ENCODE measurements at regions not wholly inside any gene's neighbourhood (a gene's known extent, or its start where the extent isn't known, plus 50 kb on each side); places are given as distances from the start of the nearest gene placed in this dataset.

DNA sequence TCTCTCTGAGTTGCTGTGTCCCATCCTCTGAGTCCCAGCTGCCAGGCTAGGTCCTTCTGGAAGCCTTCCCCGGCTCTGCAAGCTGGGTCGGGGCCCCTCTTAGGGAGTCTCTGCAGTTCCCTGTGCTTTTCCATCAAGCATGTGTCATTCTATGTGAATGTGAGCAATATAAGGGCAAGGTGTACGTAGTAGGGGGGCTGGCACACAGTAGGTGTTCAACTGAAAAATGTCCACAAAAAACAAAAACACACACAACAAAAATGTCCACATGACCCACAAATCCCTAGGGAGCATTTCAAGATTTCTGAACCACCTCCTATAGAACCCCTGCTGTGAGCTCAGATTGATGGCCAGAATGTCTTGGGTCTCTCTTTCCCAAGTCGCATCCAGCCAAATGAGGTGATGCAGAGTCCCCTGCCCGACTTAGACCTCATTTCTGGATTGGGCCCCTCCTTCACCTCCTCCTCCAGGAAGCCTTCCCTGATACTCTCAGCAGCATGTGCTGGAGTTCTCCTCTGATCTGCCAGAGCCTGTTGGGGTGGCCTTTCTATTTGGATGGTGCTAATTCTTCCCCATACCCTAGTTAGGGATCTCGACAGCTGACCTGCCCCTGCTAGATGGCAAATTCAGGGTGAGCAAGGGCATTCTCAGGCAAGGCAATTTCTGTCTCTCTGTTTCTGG lies 196.1 kb upstream of the LHX5 start:
- Histone ChIP-seq H3K4me3 (ENCODE audit: low read depth, low read length, poor library complexity, severe bottlenecking) (no peak overlapping the region), H3K36me3 (ENCODE audit: insufficient read depth, low read length, poor library complexity, severe bottlenecking) (no peaks in the 10 kb centered on the region), H3K4me1 (ENCODE audit: insufficient read depth, low read length, poor library complexity, severe bottlenecking) (no peaks in the 10 kb centered on the region), H3K9me3 (ENCODE audit: low read depth, low read length, poor library complexity, severe bottlenecking) (no peaks in the 10 kb centered on the region), H3K27me3 (replicated peaks; ENCODE audit: insufficient read depth, low read depth, low read length, poor library complexity) (no peaks in the 10 kb centered on the region), H3K27ac (ENCODE audit: low read depth, low read length, poor library complexity, severe bottlenecking) (no peak overlapping the region)
- intact Hi-C loops (cut with micrococcal nuclease; ENCODE audit: unreplicated experiment) = no loop called here
- ChIA-PET CTCF (no interaction called here), POLR2A (ENCODE audit: low non-redundant PET) (no interaction called here)
- no peak for DNase-seq (ENCODE audit: low spot score)
- TF ChIP-seq, protein P1, sequence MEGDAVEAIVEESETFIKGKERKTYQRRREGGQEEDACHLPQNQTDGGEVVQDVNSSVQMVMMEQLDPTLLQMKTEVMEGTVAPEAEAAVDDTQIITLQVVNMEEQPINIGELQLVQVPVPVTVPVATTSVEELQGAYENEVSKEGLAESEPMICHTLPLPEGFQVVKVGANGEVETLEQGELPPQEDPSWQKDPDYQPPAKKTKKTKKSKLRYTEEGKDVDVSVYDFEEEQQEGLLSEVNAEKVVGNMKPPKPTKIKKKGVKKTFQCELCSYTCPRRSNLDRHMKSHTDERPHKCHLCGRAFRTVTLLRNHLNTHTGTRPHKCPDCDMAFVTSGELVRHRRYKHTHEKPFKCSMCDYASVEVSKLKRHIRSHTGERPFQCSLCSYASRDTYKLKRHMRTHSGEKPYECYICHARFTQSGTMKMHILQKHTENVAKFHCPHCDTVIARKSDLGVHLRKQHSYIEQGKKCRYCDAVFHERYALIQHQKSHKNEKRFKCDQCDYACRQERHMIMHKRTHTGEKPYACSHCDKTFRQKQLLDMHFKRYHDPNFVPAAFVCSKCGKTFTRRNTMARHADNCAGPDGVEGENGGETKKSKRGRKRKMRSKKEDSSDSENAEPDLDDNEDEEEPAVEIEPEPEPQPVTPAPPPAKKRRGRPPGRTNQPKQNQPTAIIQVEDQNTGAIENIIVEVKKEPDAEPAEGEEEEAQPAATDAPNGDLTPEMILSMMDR (conservative IDR thresholded peaks at IDR 0.05; ENCODE audit: low read depth, low read length) = no peak
- no peak for TF ChIP-seq EZH2 (IDR thresholded peaks at IDR 0.05; ENCODE audit: borderline replicate concordance, low read depth, low read length, poor library complexity, severe bottlenecking)
- BruUV-seq (replicated peaks) = no TSS peak

DNA sequence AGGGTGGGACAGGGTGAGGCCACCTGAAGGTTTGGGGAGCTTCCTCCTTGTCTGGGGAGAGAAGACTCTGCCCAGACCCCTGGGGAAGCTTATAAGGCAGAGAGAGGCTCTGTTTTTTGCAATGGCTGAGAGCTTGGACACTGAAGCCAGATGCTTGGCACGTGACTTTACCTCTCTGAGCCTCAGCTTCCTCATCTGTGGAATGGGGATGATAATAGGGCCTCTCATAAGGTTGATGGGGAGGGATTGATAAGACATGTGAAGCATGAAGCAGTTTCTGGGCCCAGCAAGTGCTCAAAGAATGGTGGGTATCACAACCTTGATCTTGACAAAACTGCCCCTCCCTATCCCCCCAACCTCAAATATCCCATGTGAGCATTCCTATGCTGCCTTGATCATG lies 195.4 kb upstream of the LHX5 start:
- Histone ChIP-seq H3K4me3 (ENCODE audit: low read depth, low read length, poor library complexity, severe bottlenecking) (no peak overlapping the region), H3K27ac (ENCODE audit: low read depth, low read length, poor library complexity, severe bottlenecking) (no peak overlapping the region), H3K9me3 (ENCODE audit: low read depth, low read length, poor library complexity, severe bottlenecking) (no peaks in the 10 kb centered on the region), H3K27me3 (replicated peaks; ENCODE audit: insufficient read depth, low read depth, low read length, poor library complexity) (no peaks in the 10 kb centered on the region), H3K4me1 (ENCODE audit: insufficient read depth, low read length, poor library complexity, severe bottlenecking) (no peaks in the 10 kb centered on the region), H3K36me3 (ENCODE audit: insufficient read depth, low read length, poor library complexity, severe bottlenecking) (no peaks in the 10 kb centered on the region)
- no peak for DNase-seq (ENCODE audit: low spot score)
- no TSS peak for BruUV-seq (replicated peaks)
- POLR2A ChIA-PET (ENCODE audit: low non-redundant PET) = no interaction called here
- TF ChIP-seq EZH2 (IDR thresholded peaks at IDR 0.05; ENCODE audit: borderline replicate concordance, low read depth, low read length, poor library complexity, severe bottlenecking) = no peak
- TF ChIP-seq, protein P1 (conservative IDR thresholded peaks at IDR 0.05; ENCODE audit: low read depth, low read length) = no peak
- CTCF ChIA-PET = no interaction called here
- intact Hi-C loops (cut with micrococcal nuclease; ENCODE audit: unreplicated experiment) = no loop called here

DNA sequence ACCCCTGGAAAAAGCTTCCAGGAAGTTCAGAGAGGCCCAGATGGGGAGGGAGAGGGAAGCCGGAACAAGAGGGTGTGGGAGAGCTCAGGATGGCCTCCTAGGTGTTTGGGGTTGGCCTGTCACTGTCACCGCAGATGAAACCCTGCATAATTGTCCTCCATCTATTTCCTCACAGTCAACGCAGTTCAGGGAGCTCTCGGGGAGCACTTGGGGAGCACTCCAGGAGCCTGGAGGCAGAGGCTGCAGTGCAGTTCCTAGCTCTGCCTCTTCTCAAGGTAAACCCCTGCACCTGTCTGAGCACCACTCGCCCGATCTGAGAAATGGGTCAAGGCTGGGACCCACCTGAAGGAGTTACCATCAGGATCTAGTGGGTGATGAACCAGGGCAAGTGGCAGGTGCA lies 194.6 kb upstream of the LHX5 start:
- H3K36me3 ChIP-seq (ENCODE audit: insufficient read depth, low read length, poor library complexity, severe bottlenecking) = no peaks in the 10 kb centered on the region
- H3K4me1 ChIP-seq (ENCODE audit: insufficient read depth, low read length, poor library complexity, severe bottlenecking) = no peaks in the 10 kb centered on the region
- no peak overlapping the region for H3K27ac ChIP-seq (ENCODE audit: low read depth, low read length, poor library complexity, severe bottlenecking)
- intact Hi-C loops (cut with micrococcal nuclease; ENCODE audit: unreplicated experiment) = no loop called here
- H3K4me3 ChIP-seq (ENCODE audit: low read depth, low read length, poor library complexity, severe bottlenecking) = no peak overlapping the region
- POLR2A ChIA-PET (ENCODE audit: low non-redundant PET) = no interaction called here
- no peak for DNase-seq (ENCODE audit: low spot score)
- CTCF ChIA-PET = no interaction called here
- no peaks in the 10 kb centered on the region for H3K9me3 ChIP-seq (ENCODE audit: low read depth, low read length, poor library complexity, severe bottlenecking)
- no TSS peak for BruUV-seq (replicated peaks)
- TF ChIP-seq EZH2 (IDR thresholded peaks at IDR 0.05; ENCODE audit: borderline replicate concordance, low read depth, low read length, poor library complexity, severe bottlenecking) = no peak
- TF ChIP-seq, protein P1 (conservative IDR thresholded peaks at IDR 0.05; ENCODE audit: low read depth, low read length) = no peak
- H3K27me3 ChIP-seq (replicated peaks; ENCODE audit: insufficient read depth, low read depth, low read length, poor library complexity) = no peaks in the 10 kb centered on the region

Measured in A673 (cell line).